H1 (cell line): ENCODE measurements at regions not wholly inside any gene's neighbourhood (a gene's known extent, or its start where the extent isn't known, plus 50 kb on each side); places are given as distances from the start of the nearest gene placed in this dataset.

Source experiments
- SP4 ChIP-seq: IDR thresholded peaks from 2 replicates; pipeline ENCODE4 v1.6.1; 2012; ENCODE audit warnings: low read length, inconsistent platforms
- ZNF274 ChIP-seq: IDR thresholded peaks from 2 replicates; pipeline ENCODE4 v1.7.0; 2012; ENCODE audit warnings: low read length, borderline replicate concordance; ENCODE audit errors: extremely low read depth
- TF ChIP-seq, protein P1 (sequence below): IDR thresholded peaks from 2 replicates; pipeline ENCODE4 v1.6.1; 2011; ENCODE audit warnings: low read length, improper control_type of control experiment
- TF ChIP-seq, protein P2 (sequence below), 3 experiments: IDR thresholded peaks; 1 replicate in 2 of 3; 2 replicates in 1 of 3; pipeline versions ENCODE4 v1.5.1 to v1.6.1; 2011; ENCODE audit warnings: low read length in 3 of 3, mild to moderate bottlenecking in 3 of 3, inconsistent platforms in 2 of 3, low read depth in 1 of 3, moderate library complexity in 1 of 3; ENCODE audit not compliant: insufficient read depth in 1 of 3; ENCODE audit errors: control extremely low read depth in 1 of 3

DNA sequence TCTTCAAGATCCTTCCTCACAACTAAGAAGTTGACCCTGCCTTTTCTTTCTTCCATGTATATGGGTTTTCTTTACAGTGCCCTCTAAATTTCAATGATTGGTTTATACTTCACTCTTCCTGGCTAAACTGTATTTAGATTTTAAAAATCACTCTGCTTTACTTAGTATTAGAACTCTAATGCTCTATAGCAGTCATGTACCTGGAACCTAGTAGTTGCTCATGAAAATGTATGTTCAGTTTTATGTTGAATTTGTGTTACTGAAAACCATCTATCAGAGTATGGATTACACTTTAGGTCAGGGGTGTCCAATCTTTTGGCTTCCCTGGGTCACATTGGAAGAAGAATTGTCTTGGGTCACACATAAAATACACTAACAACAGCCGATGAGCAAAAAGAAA is 1024.3 kb downstream of the NR2F1-AS1 start (continued):
- TF ChIP-seq, protein P1, sequence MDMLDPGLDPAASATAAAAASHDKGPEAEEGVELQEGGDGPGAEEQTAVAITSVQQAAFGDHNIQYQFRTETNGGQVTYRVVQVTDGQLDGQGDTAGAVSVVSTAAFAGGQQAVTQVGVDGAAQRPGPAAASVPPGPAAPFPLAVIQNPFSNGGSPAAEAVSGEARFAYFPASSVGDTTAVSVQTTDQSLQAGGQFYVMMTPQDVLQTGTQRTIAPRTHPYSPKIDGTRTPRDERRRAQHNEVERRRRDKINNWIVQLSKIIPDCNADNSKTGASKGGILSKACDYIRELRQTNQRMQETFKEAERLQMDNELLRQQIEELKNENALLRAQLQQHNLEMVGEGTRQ = no peak
- TF ChIP-seq, protein P2, sequence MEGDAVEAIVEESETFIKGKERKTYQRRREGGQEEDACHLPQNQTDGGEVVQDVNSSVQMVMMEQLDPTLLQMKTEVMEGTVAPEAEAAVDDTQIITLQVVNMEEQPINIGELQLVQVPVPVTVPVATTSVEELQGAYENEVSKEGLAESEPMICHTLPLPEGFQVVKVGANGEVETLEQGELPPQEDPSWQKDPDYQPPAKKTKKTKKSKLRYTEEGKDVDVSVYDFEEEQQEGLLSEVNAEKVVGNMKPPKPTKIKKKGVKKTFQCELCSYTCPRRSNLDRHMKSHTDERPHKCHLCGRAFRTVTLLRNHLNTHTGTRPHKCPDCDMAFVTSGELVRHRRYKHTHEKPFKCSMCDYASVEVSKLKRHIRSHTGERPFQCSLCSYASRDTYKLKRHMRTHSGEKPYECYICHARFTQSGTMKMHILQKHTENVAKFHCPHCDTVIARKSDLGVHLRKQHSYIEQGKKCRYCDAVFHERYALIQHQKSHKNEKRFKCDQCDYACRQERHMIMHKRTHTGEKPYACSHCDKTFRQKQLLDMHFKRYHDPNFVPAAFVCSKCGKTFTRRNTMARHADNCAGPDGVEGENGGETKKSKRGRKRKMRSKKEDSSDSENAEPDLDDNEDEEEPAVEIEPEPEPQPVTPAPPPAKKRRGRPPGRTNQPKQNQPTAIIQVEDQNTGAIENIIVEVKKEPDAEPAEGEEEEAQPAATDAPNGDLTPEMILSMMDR (IDR thresholded peaks at IDR 0.05; ENCODE audit: control extremely low read depth in 1 of 3, insufficient read depth in 1 of 3, low read depth in 1 of 3, low read length in 3 of 3) = no peak
- TF ChIP-seq ZNF274 (no peak), SP4 (no peak)
